HL-60 (cell line): ENCODE measurements at regions not wholly inside any gene's neighbourhood (a gene's known extent, or its start where the extent isn't known, plus 50 kb on each side); places are given as distances from the start of the nearest gene placed in this dataset.

Experiments used
- DNase-seq, 2 experiments: peaks; one replicate each; pipeline ENCODE4 v3.0.0-alpha.2; 2010 to 2020; ENCODE audit warnings: low read depth in 1 of 2, low spot score in 1 of 2
- H3K27ac ChIP-seq: fragments of 250-450 bp; sonication (Bioruptor Pico); replicated peaks from 2 replicates; pipeline ENCODE4 v1.5.1; 2020; ENCODE audit warnings: mild to moderate bottlenecking, moderate library complexity
- H3K27me3 ChIP-seq: fragments of 250-450 bp; sonication (Bioruptor Pico); 2 replicates; pipeline ENCODE4 v1.5.1; 2021; ENCODE audit warnings: mild to moderate bottlenecking, moderate library complexity; ENCODE audit not compliant: insufficient read depth, poor library complexity, severe bottlenecking
- H3K4me3 ChIP-seq: replicated peaks from 2 replicates; pipeline ENCODE4 v1.5.1; 2011; ENCODE audit warnings: mild to moderate bottlenecking, control low read depth, low read length; ENCODE audit not compliant: insufficient read depth
- CTCF ChIP-seq: IDR thresholded peaks from one replicate; pipeline ENCODE4 v1.5.1; 2011; ENCODE audit warnings: low read length, control low read depth, inconsistent platforms; ENCODE audit not compliant: insufficient read depth
- GABPA ChIP-seq: IDR thresholded peaks from 2 replicates; pipeline ENCODE4 v1.6.1; 2012; ENCODE audit warnings: low read depth
- POLR2AphosphoS5 ChIP-seq: IDR thresholded peaks from 2 replicates; pipeline ENCODE4 v1.6.1; 2012; ENCODE audit warnings: low read depth
- SPI1 ChIP-seq: IDR thresholded peaks from 2 replicates; pipeline ENCODE4 v1.6.1; 2012; ENCODE audit warnings: low read depth, mild to moderate bottlenecking, borderline replicate concordance
- TF ChIP-seq, protein P1 (sequence below): IDR thresholded peaks from 2 replicates; pipeline ENCODE4 v1.6.1; 2012; ENCODE audit warnings: low read depth; ENCODE audit not compliant: insufficient replicate concordance

- Histone ChIP-seq H3K27me3 (no peaks in the 10 kb centered on the region), H3K4me3 (no peak overlapping the region), H3K27ac (no peak overlapping the region)
- no peak for DNase-seq
- no peak for TF ChIP-seq SPI1
- TF ChIP-seq, protein P1, sequence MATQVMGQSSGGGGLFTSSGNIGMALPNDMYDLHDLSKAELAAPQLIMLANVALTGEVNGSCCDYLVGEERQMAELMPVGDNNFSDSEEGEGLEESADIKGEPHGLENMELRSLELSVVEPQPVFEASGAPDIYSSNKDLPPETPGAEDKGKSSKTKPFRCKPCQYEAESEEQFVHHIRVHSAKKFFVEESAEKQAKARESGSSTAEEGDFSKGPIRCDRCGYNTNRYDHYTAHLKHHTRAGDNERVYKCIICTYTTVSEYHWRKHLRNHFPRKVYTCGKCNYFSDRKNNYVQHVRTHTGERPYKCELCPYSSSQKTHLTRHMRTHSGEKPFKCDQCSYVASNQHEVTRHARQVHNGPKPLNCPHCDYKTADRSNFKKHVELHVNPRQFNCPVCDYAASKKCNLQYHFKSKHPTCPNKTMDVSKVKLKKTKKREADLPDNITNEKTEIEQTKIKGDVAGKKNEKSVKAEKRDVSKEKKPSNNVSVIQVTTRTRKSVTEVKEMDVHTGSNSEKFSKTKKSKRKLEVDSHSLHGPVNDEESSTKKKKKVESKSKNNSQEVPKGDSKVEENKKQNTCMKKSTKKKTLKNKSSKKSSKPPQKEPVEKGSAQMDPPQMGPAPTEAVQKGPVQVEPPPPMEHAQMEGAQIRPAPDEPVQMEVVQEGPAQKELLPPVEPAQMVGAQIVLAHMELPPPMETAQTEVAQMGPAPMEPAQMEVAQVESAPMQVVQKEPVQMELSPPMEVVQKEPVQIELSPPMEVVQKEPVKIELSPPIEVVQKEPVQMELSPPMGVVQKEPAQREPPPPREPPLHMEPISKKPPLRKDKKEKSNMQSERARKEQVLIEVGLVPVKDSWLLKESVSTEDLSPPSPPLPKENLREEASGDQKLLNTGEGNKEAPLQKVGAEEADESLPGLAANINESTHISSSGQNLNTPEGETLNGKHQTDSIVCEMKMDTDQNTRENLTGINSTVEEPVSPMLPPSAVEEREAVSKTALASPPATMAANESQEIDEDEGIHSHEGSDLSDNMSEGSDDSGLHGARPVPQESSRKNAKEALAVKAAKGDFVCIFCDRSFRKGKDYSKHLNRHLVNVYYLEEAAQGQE = no peak
- no peak for TF ChIP-seq CTCF
- TF ChIP-seq GABPA = no peak
- TF ChIP-seq POLR2AphosphoS5 = no peak
These were observed 52.9 kb upstream of the PRNP start for GRCh38 chr20:4633379-4633778.

DNA sequence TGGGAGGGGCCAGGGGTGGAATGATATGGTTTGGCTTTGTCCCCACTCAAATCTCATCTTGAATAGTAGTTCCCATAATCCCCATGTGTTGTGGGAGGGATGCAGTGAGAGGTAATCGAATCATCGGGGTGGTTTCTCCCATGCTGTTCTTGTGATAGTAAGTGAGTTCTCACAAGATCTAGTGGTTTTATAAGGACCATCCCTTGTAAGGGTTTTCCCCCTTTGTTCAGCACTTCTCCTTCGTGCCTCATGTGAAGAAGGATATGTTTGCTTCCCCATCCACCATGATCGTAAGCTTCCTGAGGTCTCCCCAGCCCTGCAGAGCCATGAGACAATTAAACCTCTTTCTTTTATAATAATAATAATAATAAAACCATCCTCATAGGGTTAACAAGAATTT, 53.4 kb upstream of the PRNP start:
- no peaks in the 10 kb centered on the region for H3K27me3 ChIP-seq
- H3K4me3 ChIP-seq = no peak overlapping the region
- H3K27ac ChIP-seq = no peak overlapping the region
- DNase-seq = no peak
- no peak for TF ChIP-seq CTCF
- TF ChIP-seq SPI1 = no peak
- TF ChIP-seq, protein P1 = no peak
- TF ChIP-seq POLR2AphosphoS5 = no peak
- no peak for TF ChIP-seq GABPA

- DNase-seq = no peak
- Histone ChIP-seq H3K27ac (no peak overlapping the region), H3K27me3 (peaks cover 3% of the 10 kb centered on the region), H3K4me3 (no peak overlapping the region)
- TF ChIP-seq POLR2AphosphoS5 = no peak
- TF ChIP-seq, protein P1 = no peak
- no peak for TF ChIP-seq GABPA
- TF ChIP-seq SPI1 = no peak
- no peak for TF ChIP-seq CTCF
These were observed 60.0 kb upstream of the PRNP start for GRCh38 chr20:4626228-4626627.
